Liver (tissue), 3 donors: ENCODE measurements at regions not wholly inside any gene's neighbourhood (a gene's known extent, or its start where the extent isn't known, plus 50 kb on each side); places are given as distances from the start of the nearest gene placed in this dataset.

Source experiments
- CTCF ChIP-seq: fragments of 150-350 bp; IDR thresholded peaks from 2 replicates; pipeline ENCODE4 v1.5.1; 2017; ENCODE audit warnings: improper control_type of control experiment, low read depth, low read length; ENCODE audit not compliant: missing input control
- EGR1 ChIP-seq, 2 donors: IDR thresholded peaks; 2 replicates each; pipeline ENCODE4 v1.6.1; 2016 to 2018; ENCODE audit warnings: antibody characterized with exemption in 2 of 2, low read depth in 2 of 2
- FOXA1 ChIP-seq: IDR thresholded peaks from 2 replicates; pipeline ENCODE4 v1.6.1; 2016; ENCODE audit warnings: antibody characterized with exemption
- HNF4G ChIP-seq: IDR thresholded peaks from 2 replicates; pipeline ENCODE4 v1.6.1; 2016; ENCODE audit warnings: antibody characterized with exemption
- JUND ChIP-seq, 2 donors: IDR thresholded peaks; 2 replicates each; pipeline ENCODE4 v1.6.1; 2016; ENCODE audit warnings: antibody characterized with exemption in 2 of 2
- MAX ChIP-seq: IDR thresholded peaks from 2 replicates; pipeline ENCODE4 v1.6.1; 2016; ENCODE audit warnings: antibody characterized with exemption
- RAD21 ChIP-seq, 2 donors: IDR thresholded peaks; 2 replicates each; pipeline ENCODE4 v1.6.1; 2016; ENCODE audit warnings: antibody characterized with exemption in 2 of 2, mild to moderate bottlenecking in 2 of 2
- REST ChIP-seq: IDR thresholded peaks from 2 replicates; pipeline ENCODE4 v1.6.1; 2016; ENCODE audit warnings: antibody characterized with exemption, mild to moderate bottlenecking
- RXRA ChIP-seq, 2 donors: IDR thresholded peaks; 2 replicates each; pipeline ENCODE4 v1.6.1; 2017 to 2018; ENCODE audit warnings: antibody characterized with exemption in 2 of 2, mild to moderate bottlenecking in 1 of 2
- SP1 ChIP-seq: IDR thresholded peaks from 2 replicates; pipeline ENCODE4 v1.6.1; 2018; ENCODE audit warnings: antibody characterized with exemption, mild to moderate bottlenecking
- YY1 ChIP-seq: IDR thresholded peaks from 2 replicates; pipeline ENCODE4 v1.6.1; 2016; ENCODE audit warnings: antibody characterized with exemption, mild to moderate bottlenecking
- ZBTB33 ChIP-seq: IDR thresholded peaks from 2 replicates; pipeline ENCODE4 v1.6.1; 2016; ENCODE audit warnings: antibody characterized with exemption
- TF ChIP-seq, protein P1 (sequence below): IDR thresholded peaks from 2 replicates; pipeline ENCODE4 v1.6.1; 2016; ENCODE audit warnings: antibody characterized with exemption
- donor health status: healthy.
- donor health status: healthy.

DNA sequence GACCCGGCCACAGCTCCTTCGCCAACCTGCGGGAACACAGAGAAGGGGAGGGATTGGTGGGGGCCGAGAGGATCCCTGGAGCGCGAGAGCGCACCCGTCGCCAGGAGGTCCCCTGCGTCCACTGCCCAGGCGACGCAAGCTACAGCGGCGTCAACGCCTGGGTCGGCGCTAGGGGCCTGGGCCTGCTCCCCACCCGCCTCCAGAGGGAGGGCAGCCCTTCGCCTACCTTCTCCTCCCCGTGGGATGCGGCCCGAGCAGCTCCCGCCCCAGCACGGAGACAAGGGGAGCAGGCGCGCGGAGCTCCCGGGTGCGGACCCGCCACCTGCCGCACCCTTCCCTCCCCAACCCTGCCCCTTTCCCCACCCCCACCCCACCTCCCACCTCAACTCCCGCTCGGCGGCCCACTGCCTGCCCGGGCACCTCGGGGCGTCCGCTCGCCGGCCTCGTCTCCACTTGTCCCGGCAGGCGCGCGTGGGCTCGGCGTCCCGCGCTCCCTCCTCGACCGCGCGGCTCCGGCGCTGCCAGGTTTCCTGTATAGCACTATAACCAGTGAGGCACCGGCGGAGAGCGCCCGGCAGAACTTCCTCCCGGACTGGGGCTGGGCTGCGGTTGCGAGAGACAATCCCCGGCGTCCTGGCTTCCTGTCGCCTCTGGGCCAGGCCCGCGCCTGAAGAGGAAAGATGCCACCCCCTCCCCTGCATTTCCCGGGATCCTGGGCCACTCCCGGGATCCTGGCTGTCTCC is 119.1 kb upstream of the SMURF2 start:
- TF ChIP-seq EGR1 (IDR thresholded peaks at IDR 0.05; ENCODE audit: low read depth in 2 of 2) (no peak), REST (no peak), CTCF (no peak), SP1 (no peak), ZBTB33 (no peak), RAD21 (IDR thresholded peaks at IDR 0.05) (no peak), MAX (no peak), YY1 (no peak), HNF4G (no peak), JUND (IDR thresholded peaks at IDR 0.05) (no peak), FOXA1 (no peak), RXRA (IDR thresholded peaks at IDR 0.05) (no peak)
- TF ChIP-seq, protein P1, sequence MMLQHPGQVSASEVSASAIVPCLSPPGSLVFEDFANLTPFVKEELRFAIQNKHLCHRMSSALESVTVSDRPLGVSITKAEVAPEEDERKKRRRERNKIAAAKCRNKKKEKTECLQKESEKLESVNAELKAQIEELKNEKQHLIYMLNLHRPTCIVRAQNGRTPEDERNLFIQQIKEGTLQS: no peak
